ENCODE measurements at regions not wholly inside any gene's neighbourhood (a gene's known extent, or its start where the extent isn't known, plus 50 kb on each side); places are given as distances from the start of the nearest gene placed in this dataset.

GRCh38 chr13:27847669-27848068 lies 55.4 kb downstream of the GSX1 start:
- Histone ChIP-seq H3K36me3 (no peaks in the 10 kb centered on the region), H3K4me3 (no peak overlapping the region), H3K27me3 (peaks cover 32% of the 10 kb centered on the region), H3K9me3 (no peaks in the 10 kb centered on the region), H3K4me1 (no peaks in the 10 kb centered on the region), H3K27ac (no peak overlapping the region)
- DNase-seq (ENCODE audit: low spot score in 2 of 2) = no peak
- TF ChIP-seq CTCF (IDR thresholded peaks at IDR 0.05) = no peak
- no peak for TF ChIP-seq EP300 (IDR thresholded peaks at IDR 0.05)
- no peak for TF ChIP-seq POLR2AphosphoS5 (IDR thresholded peaks at IDR 0.05)
- TF ChIP-seq POLR2A (IDR thresholded peaks at IDR 0.05) = no peak
- WGBS = 86% methylated on average over 3 of the region's 3 CpGs

- H3K9me3 ChIP-seq = no peaks in the 10 kb centered on the region
- no peaks in the 10 kb centered on the region for H3K36me3 ChIP-seq
- TF ChIP-seq POLR2A (IDR thresholded peaks at IDR 0.05) (no peak), CTCF (IDR thresholded peaks at IDR 0.05) (no peak), EP300 (IDR thresholded peaks at IDR 0.05) (no peak), POLR2AphosphoS5 (IDR thresholded peaks at IDR 0.05) (no peak)
- no peak for DNase-seq (ENCODE audit: low spot score in 2 of 2)
- H3K27ac ChIP-seq = no peak overlapping the region
- no peak overlapping the region for H3K4me3 ChIP-seq
- peaks cover 52% of the 10 kb centered on the region for H3K27me3 ChIP-seq
- H3K4me1 ChIP-seq = no peaks in the 10 kb centered on the region
- 62% methylated on average over 17 of the region's 18 CpGs for WGBS
Measured at GRCh38 chr13:27851096-27851850, 59.0 kb downstream of the GSX1 start.

- no peak for DNase-seq (ENCODE audit: low spot score in 2 of 2)
- Histone ChIP-seq H3K27ac (no peak overlapping the region), H3K9me3 (no peaks in the 10 kb centered on the region), H3K4me1 (no peaks in the 10 kb centered on the region), H3K4me3 (no peak overlapping the region), H3K36me3 (no peaks in the 10 kb centered on the region), H3K27me3 (peaks cover 55% of the 10 kb centered on the region)
- 57% methylated on average over 4 of the region's 5 CpGs for WGBS
- TF ChIP-seq EP300 (IDR thresholded peaks at IDR 0.05) = no peak
- TF ChIP-seq POLR2A (IDR thresholded peaks at IDR 0.05) = no peak
- TF ChIP-seq POLR2AphosphoS5 (IDR thresholded peaks at IDR 0.05) = no peak
- no peak for TF ChIP-seq CTCF (IDR thresholded peaks at IDR 0.05)
Measured at GRCh38 chr13:27852491-27852890, 60.2 kb downstream of the GSX1 start.

GRCh38 chr13:27853335-27853734 lies 61.1 kb downstream of the GSX1 start:
- TF ChIP-seq POLR2AphosphoS5 (IDR thresholded peaks at IDR 0.05) = no peak
- Histone ChIP-seq H3K4me1 (no peaks in the 10 kb centered on the region), H3K27me3 (peaks cover 63% of the 10 kb centered on the region), H3K4me3 (no peak overlapping the region), H3K9me3 (no peaks in the 10 kb centered on the region), H3K27ac (no peak overlapping the region), H3K36me3 (no peaks in the 10 kb centered on the region)
- DNase-seq (ENCODE audit: low spot score in 2 of 2) = no peak
- 56% methylated on average over 10 of the region's 10 CpGs for WGBS

GRCh38 chr13:27853861-27854260 lies 61.6 kb downstream of the GSX1 start:
- Histone ChIP-seq H3K4me1 (no peaks in the 10 kb centered on the region), H3K27me3 (peaks cover 60% of the 10 kb centered on the region), H3K9me3 (no peaks in the 10 kb centered on the region), H3K27ac (no peak overlapping the region), H3K36me3 (no peaks in the 10 kb centered on the region), H3K4me3 (no peak overlapping the region)
- DNase-seq (ENCODE audit: low spot score in 2 of 2) = no peak
- TF ChIP-seq POLR2AphosphoS5 (IDR thresholded peaks at IDR 0.05) = no peak
- no peak for TF ChIP-seq CTCF (IDR thresholded peaks at IDR 0.05)
- no peak for TF ChIP-seq EP300 (IDR thresholded peaks at IDR 0.05)
- no peak for TF ChIP-seq POLR2A (IDR thresholded peaks at IDR 0.05)
- 72% methylated on average over 7 of the region's 7 CpGs for WGBS

- DNase-seq (ENCODE audit: low spot score in 2 of 2) = no peak
- WGBS = 61% methylated on average over 1 of the region's 1 CpG
- Histone ChIP-seq H3K4me1 (no peaks in the 10 kb centered on the region), H3K27ac (no peak overlapping the region), H3K27me3 (peaks cover 62% of the 10 kb centered on the region), H3K36me3 (no peaks in the 10 kb centered on the region), H3K9me3 (no peaks in the 10 kb centered on the region), H3K4me3 (no peak overlapping the region)
- no peak for TF ChIP-seq POLR2AphosphoS5 (IDR thresholded peaks at IDR 0.05)
- no peak for TF ChIP-seq POLR2A (IDR thresholded peaks at IDR 0.05)
- TF ChIP-seq EP300 (IDR thresholded peaks at IDR 0.05) = no peak
- no peak for TF ChIP-seq CTCF (IDR thresholded peaks at IDR 0.05)
Measured at GRCh38 chr13:27854606-27855005, 62.3 kb downstream of the GSX1 start.

Data from suprapubic skin (tissue), 4 donors.